GM21529 (cell line): ENCODE measurements at regions not wholly inside any gene's neighbourhood (a gene's known extent, or its start where the extent isn't known, plus 50 kb on each side); places are given as distances from the start of the nearest gene placed in this dataset.

Experiments
- ATAC-seq: cut with Tn5 transposase; IDR thresholded peaks from one replicate; pipeline ENCODE4 v1.9.1; 2021; ENCODE audit not compliant: unreplicated experiment

DNA sequence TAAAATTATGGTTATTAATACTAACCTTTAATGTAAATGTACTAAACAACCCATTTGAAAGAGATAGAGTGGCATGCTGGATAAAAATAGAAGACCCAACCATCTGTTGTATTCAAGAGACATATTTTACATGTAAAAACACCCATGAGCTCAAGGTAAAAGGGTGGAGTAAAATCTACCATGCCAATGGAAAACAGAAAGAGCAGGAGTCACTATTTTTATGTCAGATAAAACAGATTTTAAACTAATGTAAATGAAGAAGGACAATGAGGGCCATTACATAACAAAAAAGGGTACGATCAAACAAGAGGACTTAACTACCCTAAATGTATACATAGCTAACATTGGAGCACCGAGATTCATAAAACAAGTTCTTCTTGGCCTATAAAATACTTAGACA, 66.3 kb downstream of the ITM2A start:
- ATAC-seq, result no peak

DNA sequence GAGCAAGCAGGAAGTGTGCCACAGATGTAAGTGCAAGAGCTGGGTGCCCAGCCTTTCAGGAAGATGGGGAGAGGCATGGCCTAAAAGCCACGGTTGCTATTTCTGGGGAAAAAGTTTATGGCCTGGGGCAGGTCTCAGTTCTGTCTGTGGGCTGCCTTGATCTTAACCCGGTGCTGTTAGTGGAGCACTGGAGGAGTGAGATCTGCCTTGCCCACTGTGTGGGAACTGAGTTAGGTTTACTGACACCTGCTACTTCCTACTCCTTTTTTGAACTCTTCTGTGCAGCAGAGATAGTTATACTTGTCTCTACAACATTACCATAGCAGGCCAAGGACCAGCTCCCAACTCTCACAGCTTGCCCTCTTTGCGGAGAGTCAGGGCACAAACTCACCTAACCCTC, 76.5 kb downstream of the ITM2A start:
- no peak for ATAC-seq

DNA sequence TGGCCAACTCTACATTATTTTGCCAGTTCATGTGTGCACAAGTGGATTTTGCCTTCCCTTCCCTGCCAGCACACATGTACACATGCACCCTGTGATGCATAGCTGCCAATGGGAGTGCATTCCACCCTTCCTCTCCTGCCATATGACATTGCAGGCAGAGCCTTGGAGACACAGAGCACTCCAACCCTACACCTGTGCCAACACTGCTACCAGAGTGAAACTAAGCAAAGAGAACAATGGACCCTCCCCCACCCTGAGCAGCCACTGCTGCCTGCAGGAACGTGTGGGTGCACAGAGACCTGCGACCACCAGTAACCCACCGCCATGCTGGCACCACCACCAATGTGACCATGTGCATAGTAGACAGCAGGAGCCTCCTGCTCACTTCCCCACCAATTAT, 78.4 kb downstream of the ITM2A start:
- no peak for ATAC-seq

DNA sequence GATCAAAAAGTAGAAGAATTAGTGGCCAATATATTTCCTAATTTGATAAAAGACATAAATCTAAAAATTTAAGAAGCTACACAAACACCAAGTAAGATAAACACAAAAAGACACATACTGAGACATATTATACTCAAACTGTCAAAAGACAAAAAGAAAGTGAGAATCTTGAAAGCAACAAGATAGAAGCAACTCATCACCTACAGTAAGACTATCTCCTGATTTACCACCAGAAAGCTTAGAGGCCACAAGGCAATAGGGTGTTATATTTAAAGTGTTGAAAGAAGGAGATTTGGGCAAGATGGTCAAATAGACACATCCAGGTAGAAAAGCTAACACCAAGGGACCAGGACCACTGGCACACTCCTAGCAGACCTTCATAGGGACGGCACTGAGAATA, 79.4 kb downstream of the ITM2A start:
- no peak for ATAC-seq

DNA sequence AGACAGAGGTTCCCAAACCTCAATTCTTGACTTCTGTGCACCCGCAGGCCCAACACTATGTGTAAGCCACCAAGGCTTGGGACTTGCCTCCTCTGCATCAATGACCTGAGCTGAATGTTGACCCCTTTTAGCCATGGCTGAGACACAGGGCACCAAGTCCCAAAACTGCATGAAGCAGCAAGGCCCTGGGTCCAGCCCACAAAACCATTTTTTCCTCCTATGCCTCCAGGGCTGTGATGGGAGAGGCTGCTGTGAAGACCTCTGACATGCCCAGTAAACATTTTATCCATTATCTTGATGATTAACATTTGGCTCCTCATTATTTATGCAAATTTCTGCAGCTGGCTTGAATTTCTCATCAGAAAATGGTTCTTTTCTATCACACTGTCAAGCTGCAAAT, 85.4 kb downstream of the ITM2A start:
- no peak for ATAC-seq

DNA sequence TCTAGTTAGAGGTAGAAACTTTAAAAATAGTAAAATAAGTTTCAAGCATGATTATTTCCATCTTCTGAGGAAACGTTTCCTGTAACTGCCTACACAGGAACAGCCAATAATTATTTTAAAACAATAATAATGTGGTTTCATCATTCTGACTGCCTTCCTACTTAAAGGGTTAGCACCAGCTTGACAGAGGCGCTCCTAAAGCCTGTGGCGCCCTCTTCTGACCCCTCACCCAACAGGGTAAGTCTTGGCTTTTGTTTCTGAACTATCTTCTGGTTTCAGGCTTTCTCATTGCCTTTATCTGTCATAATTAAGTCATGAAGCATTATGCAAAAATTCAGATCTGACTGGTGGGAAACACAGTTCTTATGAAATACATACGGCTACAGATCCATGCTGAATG, 96.7 kb downstream of the ITM2A start:
- ATAC-seq, result peak; percentile 97

DNA sequence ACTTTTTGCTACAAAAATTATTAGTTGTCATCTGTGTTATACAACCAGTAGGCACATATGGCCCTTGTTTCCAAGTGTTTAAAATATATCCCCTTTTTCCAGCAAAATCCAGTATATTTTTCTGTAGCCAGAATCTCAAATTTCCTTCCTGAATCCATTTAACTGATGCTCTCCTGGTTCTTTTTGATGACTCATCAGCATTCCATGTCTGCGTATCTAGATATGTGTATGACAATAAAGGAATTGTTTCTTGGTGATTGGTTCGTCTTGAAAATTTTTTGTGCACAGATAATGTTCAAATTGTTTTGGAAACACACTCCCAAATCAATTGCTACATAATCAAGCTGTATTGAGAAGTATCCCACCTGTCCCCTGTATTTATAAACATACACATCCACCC, 98.3 kb downstream of the ITM2A start:
- no peak for ATAC-seq

DNA sequence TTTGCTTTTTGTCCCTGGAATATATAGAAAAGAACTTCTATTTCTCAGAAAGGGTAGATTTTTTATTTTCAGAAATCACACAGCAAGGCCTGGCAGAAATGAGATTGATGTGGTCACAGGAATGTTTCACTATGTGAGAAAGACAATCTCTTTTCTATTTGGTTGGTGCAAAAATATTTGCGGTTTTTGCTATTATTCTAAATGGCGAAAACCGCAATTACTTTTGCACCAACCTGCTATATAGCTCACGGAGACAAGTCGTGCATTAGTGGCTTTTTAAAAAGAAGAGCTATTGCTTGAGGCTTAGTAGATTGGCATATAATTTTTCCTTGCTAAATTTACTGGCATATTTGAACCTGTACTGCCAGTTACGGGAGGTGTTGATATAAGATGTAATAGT, 100.4 kb downstream of the ITM2A start:
- no peak for ATAC-seq

DNA sequence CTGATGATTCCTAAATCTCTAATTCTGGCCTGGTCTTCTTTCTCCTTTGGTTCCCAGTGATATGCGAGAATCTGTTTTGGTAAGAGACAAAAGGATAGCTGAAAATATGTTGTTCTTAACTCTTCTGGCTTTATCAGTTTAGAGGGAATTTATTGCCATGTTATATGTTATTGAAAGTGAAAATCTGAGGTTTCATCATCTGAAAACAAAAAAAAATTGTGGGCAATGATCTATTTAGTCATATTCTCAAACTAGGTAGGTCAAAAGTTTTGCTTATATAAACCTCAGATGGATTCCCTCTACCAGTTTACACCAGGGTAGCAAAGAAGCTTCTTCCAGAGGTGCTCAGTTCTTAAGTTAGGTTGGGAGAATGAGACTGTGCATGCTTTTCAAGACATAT, 103.6 kb downstream of the ITM2A start:
- ATAC-seq, result no peak

DNA sequence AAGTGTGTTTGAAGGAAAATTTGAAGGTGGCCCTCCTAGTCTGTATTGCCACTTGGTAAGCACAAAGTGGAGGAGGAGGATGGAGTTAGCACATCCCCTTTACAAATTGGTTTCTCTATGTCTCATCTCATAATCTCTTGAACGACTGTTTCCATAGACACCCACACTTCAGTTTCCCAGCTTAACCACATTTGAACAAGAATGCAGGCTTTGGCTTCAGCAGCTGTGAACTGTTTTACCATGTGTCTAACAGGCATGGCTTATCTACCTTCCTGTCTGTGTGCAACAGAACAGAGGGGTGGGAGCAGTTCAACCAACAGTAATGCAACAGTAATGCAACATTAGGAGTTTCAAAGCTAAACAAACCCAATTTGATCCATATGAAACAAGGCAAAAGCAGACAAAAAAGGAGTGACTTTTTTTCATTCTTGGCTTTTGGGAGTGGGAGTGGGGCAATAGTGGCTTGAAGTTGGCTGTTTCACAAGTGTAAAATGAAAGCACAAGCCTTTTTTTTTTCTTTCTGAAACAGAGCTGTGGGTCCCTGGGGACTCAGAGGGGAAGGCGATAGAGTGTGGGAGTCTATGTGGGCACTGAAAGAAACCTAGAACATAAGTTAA, 108.0 kb downstream of the ITM2A start:
- ATAC-seq, result peak; percentile 90

DNA sequence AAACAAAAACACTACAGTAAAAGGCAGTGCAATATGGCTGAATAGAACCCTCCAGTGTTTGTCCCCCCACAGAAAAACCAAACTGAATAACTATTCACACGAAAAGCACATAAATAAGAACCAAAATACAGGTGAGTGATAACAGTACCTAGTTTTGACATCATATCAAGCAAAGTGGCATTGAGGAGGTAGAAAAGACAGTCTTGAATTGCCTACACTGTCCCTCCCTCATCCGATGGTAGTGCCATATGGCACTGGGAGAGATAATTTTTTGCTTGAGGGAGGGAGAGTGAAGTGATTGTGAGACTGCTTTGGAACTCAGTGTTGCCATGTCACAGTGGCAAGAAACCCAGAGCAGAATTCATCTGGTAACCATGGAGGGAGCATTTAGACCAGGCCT, 99.2 kb downstream of the GPR174 start:
- no peak for ATAC-seq

DNA sequence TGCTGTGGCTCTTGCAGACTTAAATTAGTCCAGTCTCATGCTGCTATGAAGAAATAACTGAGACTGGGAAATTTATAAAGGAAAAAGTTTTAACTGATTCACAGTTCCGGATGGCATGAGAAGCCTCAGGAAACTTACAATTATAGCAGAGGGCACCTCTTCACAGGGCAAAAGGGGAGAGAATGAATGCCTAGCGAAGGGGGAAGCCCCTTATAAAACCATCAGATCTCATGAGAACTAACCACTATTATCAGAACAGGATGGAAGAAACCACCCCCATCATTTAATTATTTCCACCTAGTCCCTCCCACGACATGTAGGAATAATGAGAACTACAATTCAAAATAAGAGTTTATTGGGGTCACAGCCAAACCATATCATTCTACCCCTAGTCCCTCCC, 91.4 kb downstream of the GPR174 start:
- no peak for ATAC-seq

DNA sequence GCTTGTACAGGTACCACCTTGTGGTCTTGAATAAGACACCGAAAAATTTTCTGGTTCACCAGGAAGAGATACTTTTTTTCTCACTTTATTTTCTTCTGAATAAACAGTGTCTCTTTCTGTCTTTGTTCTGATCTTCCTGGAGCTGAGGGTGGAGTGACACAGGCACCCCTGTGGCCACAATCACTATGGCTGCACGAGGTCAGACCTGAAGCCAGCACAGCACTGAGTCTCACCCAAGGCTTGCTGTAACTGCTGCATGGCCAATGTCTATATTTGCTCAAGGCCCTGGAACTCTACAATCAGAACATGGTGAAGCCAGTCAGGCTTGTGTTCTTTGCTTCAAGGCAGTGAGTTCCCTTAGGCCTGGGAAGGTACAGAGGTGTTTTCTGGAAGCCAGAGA, 87.2 kb downstream of the GPR174 start:
- ATAC-seq, result no peak
